HEK293 (cell line): ENCODE measurements at regions not wholly inside any gene's neighbourhood (a gene's known extent, or its start where the extent isn't known, plus 50 kb on each side); places are given as distances from the start of the nearest gene placed in this dataset.

Experiments used
- CTCF ChIA-PET: fragments of 350-600 bp; formaldehyde crosslinking; extraction: SDS; loops from one replicate; lab custom pipeline; 2021; ENCODE audit warnings: antibody characterized with exemption; lab: Yijun Ruan, JAX
- POLR2A ChIA-PET: fragments of 300-600 bp; formaldehyde crosslinking; extraction: SDS; loops from one replicate; lab custom pipeline; 2020; ENCODE audit warnings: antibody characterized with exemption, inconsistent platforms; lab: Yijun Ruan, JAX
- H3K27ac ChIP-seq: fragments of 200-500 bp; sonication (Bioruptor generic); 2 replicates; pipeline ENCODE4 v1.5.1; 2014; ENCODE audit warnings: low read depth, low read length, control low read depth, inconsistent platforms; ENCODE audit errors: extremely low read depth
- H3K36me3 ChIP-seq, 2 experiments: fragments of 200-500 bp in 1 of 2; sonication (Bioruptor generic) in 1 of 2; 1 replicate in 1 of 2; 2 replicates in 1 of 2; pipeline ENCODE4 v1.5.1; 2014 to 2017; ENCODE audit warnings: inconsistent platforms in 2 of 2, low read length in 2 of 2; ENCODE audit not compliant: control insufficient read depth in 2 of 2, insufficient read depth in 1 of 2
- H3K4me1 ChIP-seq: fragments of 200-500 bp; sonication (Bioruptor generic); 2 replicates; pipeline ENCODE4 v1.5.1; 2014; ENCODE audit warnings: mild to moderate bottlenecking, low read length, inconsistent platforms; ENCODE audit not compliant: control insufficient read depth, insufficient read depth
- H3K4me3 ChIP-seq: 2 replicates; pipeline ENCODE4 v1.5.1; 2011; ENCODE audit warnings: low read depth, mild to moderate bottlenecking, control low read depth, low read length, moderate library complexity
- H3K9me3 ChIP-seq: fragments of 200-500 bp; sonication (Bioruptor generic); 2 replicates; pipeline ENCODE4 v1.5.1; 2014; ENCODE audit warnings: low read depth, low read length, inconsistent platforms; ENCODE audit not compliant: control insufficient read depth, insufficient read depth
- ELK4 ChIP-seq: IDR thresholded peaks from 2 replicates; pipeline ENCODE4 v1.6.1; 2011; ENCODE audit warnings: mild to moderate bottlenecking, low read depth, low read length, borderline replicate concordance
- GLI4 ChIP-seq: fragments of 450-650 bp; formaldehyde crosslinking; IDR thresholded peaks from 2 replicates; pipeline ENCODE4 v1.5.1; 2016; ENCODE audit warnings: missing biosample characterization, missing genetic modification characterization
- WT1 ChIP-seq: fragments of 450-650 bp; formaldehyde crosslinking; IDR thresholded peaks from 2 replicates; pipeline ENCODE4 v1.5.1; 2016; ENCODE audit warnings: missing biosample characterization, missing genetic modification characterization
- ZBTB17 ChIP-seq: fragments of 450-650 bp; formaldehyde crosslinking; IDR thresholded peaks from 2 replicates; pipeline ENCODE4 v1.5.1; 2016; ENCODE audit warnings: missing biosample characterization, missing genetic modification characterization
- ZBTB7A ChIP-seq: fragments of 450-650 bp; formaldehyde crosslinking; IDR thresholded peaks from 2 replicates; pipeline ENCODE4 v1.5.1; 2016; ENCODE audit warnings: low read depth, missing biosample characterization, missing genetic modification characterization
- ZFP69B ChIP-seq: fragments of 450-650 bp; formaldehyde crosslinking; IDR thresholded peaks from 2 replicates; pipeline ENCODE4 v1.5.1; 2016; ENCODE audit warnings: missing biosample characterization, missing genetic modification characterization
- ZNF10 ChIP-seq: fragments of 450-650 bp; formaldehyde crosslinking; IDR thresholded peaks from 2 replicates; pipeline ENCODE4 v1.5.1; 2017; ENCODE audit warnings: missing biosample characterization, missing genetic modification characterization
- ZNF19 ChIP-seq: fragments of 450-650 bp; formaldehyde crosslinking; IDR thresholded peaks from 2 replicates; pipeline ENCODE4; 2016; ENCODE audit warnings: missing biosample characterization, missing genetic modification characterization, low read depth
- ZNF2 ChIP-seq: fragments of 450-650 bp; formaldehyde crosslinking; IDR thresholded peaks from 2 replicates; pipeline ENCODE4 v1.5.1; 2016; ENCODE audit warnings: missing biosample characterization, missing genetic modification characterization
- ZNF274 ChIP-seq, 2 experiments: fragments of 200-500 bp in 1 of 2; fragments of 450-650 bp in 1 of 2; sonication (Bioruptor generic) in 1 of 2; formaldehyde crosslinking in 1 of 2; IDR thresholded peaks; 2 replicates each; pipeline versions ENCODE4 v1.5.1 to v1.6.1; 2014 to 2016; ENCODE audit warnings: borderline replicate concordance in 1 of 2, inconsistent platforms in 1 of 2, low read length in 1 of 2, missing biosample characterization in 1 of 2, missing genetic modification characterization in 1 of 2
- ZNF354C ChIP-seq: fragments of 450-650 bp; formaldehyde crosslinking; IDR thresholded peaks from 2 replicates; pipeline ENCODE4 v1.5.1; 2016; ENCODE audit warnings: missing biosample characterization, missing genetic modification characterization, low read depth, borderline replicate concordance
- ZNF449 ChIP-seq: fragments of 450-650 bp; formaldehyde crosslinking; IDR thresholded peaks from 2 replicates; pipeline ENCODE4 v1.5.1; 2017; ENCODE audit warnings: missing biosample characterization, mild to moderate bottlenecking, missing genetic modification characterization, moderate library complexity
- ZNF610 ChIP-seq: fragments of 450-650 bp; formaldehyde crosslinking; IDR thresholded peaks from 2 replicates; pipeline ENCODE4 v1.5.1; 2016; ENCODE audit warnings: missing biosample characterization, missing genetic modification characterization, borderline replicate concordance
- ZNF654 ChIP-seq: fragments of 450-650 bp; formaldehyde crosslinking; IDR thresholded peaks from 2 replicates; pipeline ENCODE4 v1.5.1; 2016; ENCODE audit warnings: low read depth, missing biosample characterization, missing genetic modification characterization
- ZNF701 ChIP-seq: fragments of 450-650 bp; formaldehyde crosslinking; IDR thresholded peaks from 2 replicates; pipeline ENCODE4 v1.5.1; 2016; ENCODE audit warnings: missing biosample characterization, missing genetic modification characterization
- ZNF76 ChIP-seq: fragments of 450-650 bp; formaldehyde crosslinking; IDR thresholded peaks from 2 replicates; pipeline ENCODE4; 2016; ENCODE audit warnings: low read depth, missing biosample characterization, missing genetic modification characterization, borderline replicate concordance
- TF ChIP-seq, protein P1 (sequence below): fragments of 450-650 bp; formaldehyde crosslinking; conservative IDR thresholded peaks from 2 replicates; pipeline ENCODE4 v1.5.1; 2016; ENCODE audit warnings: low read depth, missing biosample characterization, missing genetic modification characterization

- no peaks in the 10 kb centered on the region for H3K9me3 ChIP-seq
- CTCF ChIA-PET = no interaction called here
- no peaks in the 10 kb centered on the region for H3K36me3 ChIP-seq
- H3K27ac ChIP-seq = no peak overlapping the region
- H3K4me3 ChIP-seq = no peak overlapping the region
- no peak for TF ChIP-seq ZBTB7A (tag by site-specific recombination)
- no peak for TF ChIP-seq ZNF449 (tag by site-specific recombination)
- TF ChIP-seq WT1 (tag by site-specific recombination) = no peak
- TF ChIP-seq ZNF76 = no peak
- TF ChIP-seq, protein P1, sequence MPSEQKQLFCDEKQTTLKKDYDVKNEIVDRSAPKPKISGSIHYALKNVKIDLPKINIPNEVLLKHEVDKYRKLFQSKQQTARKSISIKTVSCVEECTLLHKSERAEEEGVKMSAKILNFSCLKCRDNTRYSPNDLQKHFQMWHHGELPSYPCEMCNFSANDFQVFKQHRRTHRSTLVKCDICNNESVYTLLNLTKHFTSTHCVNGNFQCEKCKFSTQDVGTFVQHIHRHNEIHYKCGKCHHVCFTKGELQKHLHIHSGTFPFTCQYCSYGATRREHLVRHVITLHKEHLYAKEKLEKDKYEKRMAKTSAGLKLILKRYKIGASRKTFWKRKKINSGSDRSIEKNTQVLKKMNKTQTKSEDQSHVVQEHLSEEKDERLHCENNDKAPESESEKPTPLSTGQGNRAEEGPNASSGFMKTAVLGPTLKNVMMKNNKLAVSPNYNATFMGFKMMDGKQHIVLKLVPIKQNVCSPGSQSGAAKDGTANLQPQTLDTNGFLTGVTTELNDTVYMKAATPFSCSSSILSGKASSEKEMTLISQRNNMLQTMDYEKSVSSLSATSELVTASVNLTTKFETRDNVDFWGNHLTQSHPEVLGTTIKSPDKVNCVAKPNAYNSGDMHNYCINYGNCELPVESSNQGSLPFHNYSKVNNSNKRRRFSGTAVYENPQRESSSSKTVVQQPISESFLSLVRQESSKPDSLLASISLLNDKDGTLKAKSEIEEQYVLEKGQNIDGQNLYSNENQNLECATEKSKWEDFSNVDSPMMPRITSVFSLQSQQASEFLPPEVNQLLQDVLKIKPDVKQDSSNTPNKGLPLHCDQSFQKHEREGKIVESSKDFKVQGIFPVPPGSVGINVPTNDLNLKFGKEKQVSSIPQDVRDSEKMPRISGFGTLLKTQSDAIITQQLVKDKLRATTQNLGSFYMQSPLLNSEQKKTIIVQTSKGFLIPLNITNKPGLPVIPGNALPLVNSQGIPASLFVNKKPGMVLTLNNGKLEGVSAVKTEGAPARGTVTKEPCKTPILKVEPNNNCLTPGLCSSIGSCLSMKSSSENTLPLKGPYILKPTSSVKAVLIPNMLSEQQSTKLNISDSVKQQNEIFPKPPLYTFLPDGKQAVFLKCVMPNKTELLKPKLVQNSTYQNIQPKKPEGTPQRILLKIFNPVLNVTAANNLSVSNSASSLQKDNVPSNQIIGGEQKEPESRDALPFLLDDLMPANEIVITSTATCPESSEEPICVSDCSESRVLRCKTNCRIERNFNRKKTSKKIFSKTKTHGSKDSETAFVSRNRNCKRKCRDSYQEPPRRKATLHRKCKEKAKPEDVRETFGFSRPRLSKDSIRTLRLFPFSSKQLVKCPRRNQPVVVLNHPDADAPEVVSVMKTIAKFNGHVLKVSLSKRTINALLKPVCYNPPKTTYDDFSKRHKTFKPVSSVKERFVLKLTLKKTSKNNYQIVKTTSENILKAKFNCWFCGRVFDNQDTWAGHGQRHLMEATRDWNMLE (tag by site-specific recombination) = no peak
- no peak for TF ChIP-seq ZNF654 (tag by site-specific recombination)
- TF ChIP-seq ZNF701 (tag by site-specific recombination) = no peak
- TF ChIP-seq ZBTB17 (tag by site-specific recombination) = no peak
- TF ChIP-seq ELK4 = no peak
- no peak for TF ChIP-seq GLI4 (tag by site-specific recombination)
- no peak for TF ChIP-seq ZFP69B (tag by site-specific recombination)
- TF ChIP-seq ZNF354C = no peak
- TF ChIP-seq ZNF10 (tag by site-specific recombination) = no peak
- POLR2A ChIA-PET = no interaction called here
- no peaks in the 10 kb centered on the region for H3K4me1 ChIP-seq
Observed at GRCh38 chr6:91392951-91393350, 806.1 kb upstream of the MAP3K7 start.

GRCh38 chr6:91387290-91388059 is 800.6 kb upstream of the MAP3K7 start:
- ChIA-PET POLR2A (no interaction called here), CTCF (no interaction called here)
- Histone ChIP-seq H3K27ac (no peak overlapping the region), H3K4me1 (no peaks in the 10 kb centered on the region), H3K4me3 (no peak overlapping the region), H3K9me3 (no peaks in the 10 kb centered on the region), H3K36me3 (no peaks in the 10 kb centered on the region)
- 0 out of 2 replicates have a peak, but pooled peaks have one; percentile 19 for TF ChIP-seq ZNF2
- no peak for TF ChIP-seq ZNF274 (IDR thresholded peaks at IDR 0.05; ENCODE audit: low read length)
- TF ChIP-seq ZNF274 (tag by site-specific recombination; IDR thresholded peaks at IDR 0.05; ENCODE audit: borderline replicate concordance) = no peak
- TF ChIP-seq ZNF610 = no peak
- TF ChIP-seq ZNF19 = no peak
